Gastroesophageal sphincter (tissue), 3 donors: ENCODE measurements at regions not wholly inside any gene's neighbourhood (a gene's known extent, or its start where the extent isn't known, plus 50 kb on each side); places are given as distances from the start of the nearest gene placed in this dataset.

Experiments used
- CTCF ChIP-seq, 4 experiments: fragments of 200-600 bp in 2 of 4; fragments of 450-650 bp in 2 of 4; sonication (generic) in 1 of 4; IDR thresholded peaks; one replicate each; pipeline ENCODE4 v1.5.1; 2017 to 2019; ENCODE audit warnings: antibody characterized with exemption in 4 of 4, mild to moderate bottlenecking in 2 of 4, moderate library complexity in 2 of 4
- POLR2A ChIP-seq, 2 donors: fragments of 450-650 bp; IDR thresholded peaks; one replicate each; pipeline ENCODE4 v1.6.1; 2017; ENCODE audit warnings: antibody characterized with exemption in 2 of 2, mild to moderate bottlenecking in 2 of 2, moderate library complexity in 1 of 2
- POLR2AphosphoS5 ChIP-seq: sonication (generic); formaldehyde crosslinking; IDR thresholded peaks from one replicate; pipeline ENCODE4 v1.6.1; 2017; ENCODE audit warnings: antibody characterized with exemption

GRCh38 chr13:40102854-40103253 lies 447.4 kb downstream of the COG6 start:
- TF ChIP-seq CTCF (IDR thresholded peaks at IDR 0.05) (no peak), POLR2AphosphoS5 (no peak), POLR2A (IDR thresholded peaks at IDR 0.05) (no peak)
